GM19468 (cell line): ENCODE measurements at regions not wholly inside any gene's neighbourhood (a gene's known extent, or its start where the extent isn't known, plus 50 kb on each side); places are given as distances from the start of the nearest gene placed in this dataset.
"Not testable (repeated sequence)": the region's sequence is repeated elsewhere in the genome, so short reads cannot be mapped to it uniquely, and the experiment has no call there.

ENCODE experiments used
- ATAC-seq: cut with Tn5 transposase; IDR thresholded peaks from one replicate; pipeline ENCODE4 v1.9.1; 2021; ENCODE audit warnings: mild to moderate bottlenecking, moderate library complexity, moderate number of reproducible peaks; ENCODE audit not compliant: unreplicated experiment; ENCODE audit errors: extremely low read depth

GRCh38 chr7:119996634-119997033 lies 276.3 kb upstream of the KCND2 start:
- ATAC-seq = no peak

DNA sequence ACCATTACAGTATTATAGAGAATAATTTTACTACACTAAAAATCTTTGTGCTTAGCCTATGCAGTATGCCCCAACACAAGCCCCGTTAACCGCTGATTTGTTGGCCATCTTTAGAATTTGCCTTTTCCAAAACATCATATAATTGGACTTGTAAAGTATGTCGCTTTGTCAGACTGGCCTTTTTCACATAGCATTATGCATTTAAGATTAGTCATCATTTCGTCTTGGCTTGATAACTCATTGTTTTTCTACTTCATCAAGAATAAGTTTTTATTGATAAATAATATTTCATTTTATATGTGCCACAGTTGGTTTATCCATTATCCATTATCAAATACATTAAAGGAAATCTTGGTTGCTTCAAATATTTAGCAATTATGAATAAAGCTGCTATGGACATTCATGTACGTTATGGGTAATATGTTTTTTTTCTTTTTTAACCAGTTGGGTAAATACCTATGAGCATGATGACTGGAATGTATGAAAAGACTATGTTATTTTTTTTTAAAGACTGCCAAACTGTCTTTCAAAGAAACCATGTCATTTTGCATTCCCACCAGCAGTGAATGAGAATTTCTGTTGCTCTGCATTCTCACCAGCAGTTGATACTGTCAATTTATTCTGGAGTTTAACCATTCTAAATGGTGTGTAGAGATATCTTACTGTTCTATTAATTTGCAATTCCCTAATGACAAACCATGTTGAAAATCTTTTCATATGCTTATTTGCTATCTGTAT lies 273.1 kb upstream of the KCND2 start:
- no peak for ATAC-seq

DNA sequence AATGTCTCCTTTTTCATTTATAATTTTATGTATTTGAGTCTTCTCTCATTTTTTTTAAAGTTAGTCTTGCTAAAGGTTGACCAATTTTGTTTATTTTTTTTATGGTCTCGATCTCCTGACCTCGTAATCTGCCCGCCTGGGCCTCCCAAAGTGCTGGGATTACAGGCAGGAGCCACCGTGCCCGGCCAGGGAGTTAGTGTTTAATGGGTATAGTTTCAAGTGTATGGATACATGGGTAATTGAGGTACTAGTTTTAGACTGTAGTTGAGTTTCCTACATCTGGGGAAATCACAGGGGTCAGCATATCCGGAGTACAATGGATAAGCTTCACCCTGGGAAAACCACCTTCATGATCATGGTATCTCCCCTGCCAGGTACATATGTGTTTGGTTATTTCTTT lies 267.3 kb upstream of the KCND2 start:
- ATAC-seq = no peak

- ATAC-seq = not testable (repeated sequence)
Measured at GRCh38 chr7:120014301-120014700, 258.7 kb upstream of the KCND2 start.

- ATAC-seq = no peak
Measured at GRCh38 chr7:120014925-120015465, 258.0 kb upstream of the KCND2 start.

GRCh38 chr7:120021085-120021484 lies 251.9 kb upstream of the KCND2 start:
- no peak for ATAC-seq

- ATAC-seq = no peak
Measured at GRCh38 chr7:120023494-120024167, 249.3 kb upstream of the KCND2 start.

- no peak for ATAC-seq
Measured at GRCh38 chr7:120028636-120029035, 244.3 kb upstream of the KCND2 start.

GRCh38 chr7:120030876-120031275 lies 242.1 kb upstream of the KCND2 start:
- no peak for ATAC-seq

GRCh38 chr7:120033114-120033513 lies 239.9 kb upstream of the KCND2 start:
- no peak for ATAC-seq

- no peak for ATAC-seq
Measured at GRCh38 chr7:120039138-120039537, 233.8 kb upstream of the KCND2 start.

DNA sequence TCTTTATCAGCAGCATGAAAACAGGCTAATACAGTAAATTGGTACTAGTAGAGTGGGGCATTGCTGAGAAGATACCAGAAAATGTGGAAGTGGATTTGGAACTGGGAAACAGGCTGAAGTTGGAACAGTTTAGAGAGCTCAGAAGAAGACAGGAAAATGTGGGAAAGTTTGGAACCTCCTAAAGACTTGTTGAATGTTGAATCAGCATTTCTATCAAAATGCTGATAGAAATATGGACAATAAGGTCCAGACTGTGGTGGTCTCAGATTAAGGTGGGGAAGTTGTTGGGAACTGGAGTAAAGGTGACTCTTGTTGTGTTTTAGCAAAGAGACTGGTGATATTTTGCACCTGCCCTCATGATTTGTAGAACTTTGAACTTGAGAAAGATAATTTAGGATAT lies 231.2 kb upstream of the KCND2 start:
- no peak for ATAC-seq

DNA sequence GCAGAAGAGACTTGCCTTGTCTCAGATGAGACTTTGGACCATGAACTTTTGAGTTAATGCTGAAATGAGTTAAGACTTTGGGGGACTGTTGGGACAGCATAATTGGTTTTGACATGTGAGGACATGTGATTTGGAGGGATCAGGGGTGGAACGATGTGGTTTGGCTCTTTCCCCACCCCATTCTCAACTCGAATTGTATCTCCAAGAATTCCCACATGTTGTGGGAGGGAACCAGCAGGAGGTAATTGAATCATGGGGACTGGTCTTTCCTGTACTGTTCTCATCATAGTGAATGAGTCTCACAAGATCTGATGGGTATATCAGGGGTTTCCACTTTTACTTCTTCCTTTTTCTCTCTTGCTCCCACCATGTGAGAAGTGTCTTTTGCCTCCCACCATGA lies 229.7 kb upstream of the KCND2 start:
- no peak for ATAC-seq

DNA sequence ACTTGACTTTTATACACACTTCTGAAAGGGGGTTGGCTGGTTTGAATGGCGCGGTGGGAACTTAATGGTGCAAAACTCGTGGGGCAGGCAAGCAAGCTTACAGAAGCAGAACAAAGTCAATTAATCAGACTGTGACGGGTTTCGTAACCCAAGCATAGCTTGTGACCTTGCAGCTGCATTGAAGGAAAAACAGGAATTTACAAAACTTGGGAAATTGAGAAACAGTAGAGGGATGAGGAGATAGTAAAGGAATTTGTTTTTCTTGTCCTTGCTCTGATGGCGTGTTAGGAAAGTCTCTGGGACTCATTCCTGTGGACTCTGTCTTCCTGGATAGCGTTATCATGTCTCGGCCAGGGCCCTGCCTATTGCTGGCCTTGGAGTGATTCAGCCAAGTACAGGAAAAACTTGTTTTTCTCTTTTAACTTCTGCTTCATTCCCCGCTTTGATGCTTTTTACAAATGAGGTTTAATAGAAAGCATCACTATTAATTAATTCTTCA lies 220.0 kb upstream of the KCND2 start:
- no peak for ATAC-seq

DNA sequence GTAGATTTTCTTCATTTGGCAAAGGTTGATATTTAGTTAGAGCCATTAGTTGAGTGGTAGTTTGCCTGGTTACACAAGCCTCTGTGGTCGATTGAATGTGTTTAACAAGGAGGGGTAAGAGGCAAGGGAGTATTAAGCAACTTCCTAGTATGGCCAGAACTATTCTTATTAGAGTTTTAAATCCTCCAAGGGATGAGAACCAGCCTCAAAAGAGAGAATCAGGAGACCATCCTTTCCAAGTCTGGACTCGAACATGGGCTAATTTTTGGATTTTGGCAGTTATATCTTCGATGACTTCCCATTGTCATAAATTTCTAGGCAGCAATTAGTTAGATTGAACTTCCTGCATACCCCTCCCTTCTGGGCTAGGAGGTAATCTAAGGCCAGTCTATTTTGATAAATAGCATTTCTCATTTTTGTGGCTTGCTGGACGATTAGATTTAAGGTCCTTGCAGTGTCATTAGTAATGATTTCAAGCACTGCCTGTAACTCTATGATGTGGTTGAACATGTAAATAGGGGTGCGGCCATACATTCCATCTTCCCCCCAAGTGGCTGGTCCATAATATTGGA lies 219.5 kb upstream of the KCND2 start:
- ATAC-seq = no peak

DNA sequence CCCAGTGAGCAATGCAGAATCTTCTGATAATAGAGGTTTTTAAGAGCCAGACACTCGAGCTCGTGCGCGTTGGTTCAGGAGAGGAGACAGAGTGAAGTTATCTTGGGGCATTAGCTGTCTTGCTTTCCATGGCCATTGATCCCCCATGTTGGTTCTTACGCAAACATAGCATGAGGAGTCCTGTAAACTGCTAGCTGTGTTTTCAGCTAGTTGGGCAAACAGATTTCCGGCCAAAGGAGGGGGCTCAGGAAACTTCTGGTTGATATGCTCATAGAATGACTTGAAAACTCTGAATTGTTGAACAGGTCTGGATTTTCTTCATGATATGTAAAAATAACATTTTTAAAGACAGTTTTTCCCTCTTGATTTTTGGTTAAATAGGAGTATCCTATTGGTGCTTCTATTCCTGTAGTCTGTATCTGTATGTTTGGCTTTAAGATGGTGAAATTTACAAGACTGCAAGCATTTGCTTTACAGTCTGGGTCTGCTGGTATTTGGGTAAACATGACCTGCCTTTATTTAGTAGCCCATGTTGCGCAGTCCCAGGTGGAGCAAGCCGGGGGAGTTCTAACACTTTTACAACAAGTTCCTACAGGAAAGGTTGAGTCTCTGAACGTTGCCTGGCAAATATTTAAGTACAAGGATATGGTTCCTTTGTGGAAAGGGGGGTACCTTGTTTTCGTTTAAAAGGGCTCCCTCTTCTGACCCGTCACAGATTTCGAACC lies 218.4 kb upstream of the KCND2 start:
- ATAC-seq = no peak

- ATAC-seq = no peak
Measured at GRCh38 chr7:120055300-120055699, 217.7 kb upstream of the KCND2 start.

- ATAC-seq = no peak
Measured at GRCh38 chr7:120056227-120056626, 216.7 kb upstream of the KCND2 start.

DNA sequence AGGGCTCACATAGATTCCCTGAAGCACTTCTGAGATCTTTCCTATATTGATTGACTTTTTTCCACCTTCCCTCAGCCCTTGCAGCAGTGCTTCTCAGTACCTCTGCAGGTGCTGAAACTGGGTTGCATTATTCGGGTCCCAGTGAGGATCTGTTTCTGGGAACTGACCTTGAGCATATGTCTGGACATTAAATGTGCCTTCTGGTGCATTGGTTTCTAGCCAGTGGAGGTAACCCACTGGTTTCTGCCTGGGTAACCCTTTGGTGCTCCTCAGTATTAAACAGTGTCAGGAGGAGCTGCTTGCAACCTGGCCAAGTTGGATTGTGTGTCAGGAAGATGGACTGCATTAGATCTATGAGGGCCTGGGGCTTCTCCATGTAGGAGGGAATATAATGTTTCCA lies 213.3 kb upstream of the KCND2 start:
- no peak for ATAC-seq

DNA sequence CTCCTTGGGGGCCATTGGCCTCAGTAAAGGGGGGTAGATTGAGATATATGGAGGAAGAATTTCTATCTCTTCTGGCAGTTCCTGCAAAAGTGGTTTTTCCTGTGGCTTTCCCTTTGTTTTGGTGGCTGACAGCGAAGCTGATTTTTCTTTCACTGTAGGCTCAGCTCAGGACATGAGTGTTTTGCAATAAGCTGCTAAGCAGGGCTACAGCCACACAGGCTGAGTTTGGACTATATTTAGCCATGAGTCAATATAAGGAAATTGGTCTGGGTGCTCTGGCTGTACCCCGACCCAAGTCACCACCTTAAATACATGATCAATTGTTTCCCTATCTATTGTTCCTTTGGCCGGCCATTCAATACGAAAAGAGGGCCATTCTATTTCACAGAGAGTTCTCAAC lies 212.7 kb upstream of the KCND2 start:
- ATAC-seq = no peak

DNA sequence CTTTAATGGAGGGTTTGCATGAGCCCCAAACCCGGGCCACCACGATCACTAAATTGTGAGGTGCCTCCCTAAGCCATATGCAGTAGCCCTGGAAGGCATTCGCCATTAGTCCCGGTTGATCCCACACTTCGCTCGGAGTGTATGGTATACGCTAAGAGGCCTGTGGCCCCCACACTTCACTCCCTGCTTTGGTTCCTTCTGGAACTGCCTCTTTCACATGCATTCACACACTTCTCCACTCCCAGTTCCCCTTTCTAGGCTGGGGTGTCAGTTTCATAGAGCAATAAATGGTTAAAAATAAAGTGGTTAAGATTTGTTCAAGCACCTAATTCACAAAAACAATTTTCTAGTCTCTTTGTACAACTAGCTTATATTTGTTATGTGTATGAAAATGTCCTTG lies 212.1 kb upstream of the KCND2 start:
- ATAC-seq = no peak
